Vagina (tissue), 2 donors: ENCODE measurements at regions not wholly inside any gene's neighbourhood (a gene's known extent, or its start where the extent isn't known, plus 50 kb on each side); places are given as distances from the start of the nearest gene placed in this dataset.

Source experiments
- CTCF ChIP-seq, 3 experiments: fragments of 450-650 bp in 2 of 3; fragments of 200-600 bp in 1 of 3; sonication (generic) in 1 of 3; IDR thresholded peaks; one replicate each; pipeline ENCODE4 v1.5.1; 2017 to 2019; ENCODE audit warnings: antibody characterized with exemption in 3 of 3, mild to moderate bottlenecking in 2 of 3, moderate library complexity in 2 of 3
- POLR2A ChIP-seq, 2 donors: fragments of 450-650 bp; IDR thresholded peaks; one replicate each; pipeline ENCODE4 v1.6.1; 2017; ENCODE audit warnings: antibody characterized with exemption in 2 of 2, mild to moderate bottlenecking in 2 of 2, moderate library complexity in 2 of 2
- POLR2AphosphoS5 ChIP-seq, 2 donors: sonication (generic); formaldehyde crosslinking; IDR thresholded peaks; one replicate each; pipeline ENCODE4 v1.9.0; 2017; ENCODE audit warnings: antibody characterized with exemption in 2 of 2, mild to moderate bottlenecking in 2 of 2, low read depth in 1 of 2; ENCODE audit not compliant: insufficient read depth in 1 of 2

GRCh38 chr12:23463172-23463571 is 486.3 kb downstream of the SOX5 start:
- TF ChIP-seq CTCF (IDR thresholded peaks at IDR 0.05) (no peak), POLR2A (IDR thresholded peaks at IDR 0.05) (no peak), POLR2AphosphoS5 (IDR thresholded peaks at IDR 0.05; ENCODE audit: insufficient read depth in 1 of 2, low read depth in 1 of 2) (no peak)
